Spleen (tissue), 7 donors: ENCODE measurements at regions not wholly inside any gene's neighbourhood (a gene's known extent, or its start where the extent isn't known, plus 50 kb on each side); places are given as distances from the start of the nearest gene placed in this dataset.

Experiments
- CTCF ChIP-seq, 11 experiments: fragments of 200-600 bp in 7 of 11; fragments of 450-650 bp in 4 of 11; sonication (generic) in 4 of 11; IDR thresholded peaks in 8 of 11; conservative IDR thresholded peaks in 3 of 11; 1 replicate in 7 of 11; 2 replicates in 4 of 11; pipeline versions ENCODE4 v1.4.0 to v1.8.0; 2016 to 2021; ENCODE audit warnings: antibody characterized with exemption in 11 of 11, inconsistent platforms in 4 of 11, mild to moderate bottlenecking in 1 of 11
- POLR2AphosphoS5 ChIP-seq, 3 donors: sonication (generic); formaldehyde crosslinking; IDR thresholded peaks; one replicate each; pipeline ENCODE4 v1.5.1; 2017; ENCODE audit warnings: antibody characterized with exemption in 3 of 3
- donor health status: DM: no; HTN: no; CAD: no; lungs with moderate emphysema.
- donor health status: DM: no; HTN: no; CAD: no.
- donor health status: DM: no; HTN: no; CAD: no.

GRCh38 chr3:40657623-40658022 is 132.9 kb downstream of the ZNF621 start:
- TF ChIP-seq CTCF (IDR thresholded peaks at IDR 0.05 in 8 of 11, conservative IDR thresholded peaks at IDR 0.05 in 3 of 11) (no peak), POLR2AphosphoS5 (IDR thresholded peaks at IDR 0.05) (no peak)
